ENCODE measurements at regions not wholly inside any gene's neighbourhood (a gene's known extent, or its start where the extent isn't known, plus 50 kb on each side); places are given as distances from the start of the nearest gene placed in this dataset.

- no peak for TF ChIP-seq POLR2A (IDR thresholded peaks at IDR 0.05)
- TF ChIP-seq POLR2AphosphoS5 (IDR thresholded peaks at IDR 0.05) = no peak
- no peak for TF ChIP-seq CTCF (IDR thresholded peaks at IDR 0.05)
- Histone ChIP-seq H3K27ac (no peak overlapping the region), H3K27me3 (replicated peaks; ENCODE audit: insufficient read depth) (no peaks in the 10 kb centered on the region), H3K4me1 (replicated peaks) (peaks cover 4% of the 10 kb centered on the region), H3K4me3 (no peak overlapping the region), H3K9me3 (no peaks in the 10 kb centered on the region), H3K36me3 (no peaks in the 10 kb centered on the region)
- DNase-seq (ENCODE audit: low spot score) = no peak
- intact Hi-C loops (cut with DNase I) = no loop called here
Measured at GRCh38 chr9:19553441-19553840, 144.6 kb downstream of the ACER2 start.

GRCh38 chr9:19552282-19553105 is 143.7 kb downstream of the ACER2 start:
- no peak for DNase-seq (ENCODE audit: low spot score)
- TF ChIP-seq CTCF (IDR thresholded peaks at IDR 0.05) = no peak
- TF ChIP-seq POLR2A (IDR thresholded peaks at IDR 0.05) = no peak
- intact Hi-C loops (cut with DNase I) = no loop called here
- H3K4me1 ChIP-seq (replicated peaks) = peaks cover 4% of the 10 kb centered on the region
- H3K4me3 ChIP-seq = no peak overlapping the region
- no peaks in the 10 kb centered on the region for H3K36me3 ChIP-seq
- H3K27ac ChIP-seq = no peak overlapping the region
- WGBS = 67% methylated on average over 3 of the region's 3 CpGs
- no peaks in the 10 kb centered on the region for H3K9me3 ChIP-seq
- no peaks in the 10 kb centered on the region for H3K27me3 ChIP-seq (replicated peaks; ENCODE audit: insufficient read depth)

GRCh38 chr9:19551124-19551929 is 142.5 kb downstream of the ACER2 start:
- WGBS = 31% methylated on average over 8 of the region's 8 CpGs
- Histone ChIP-seq H3K9me3 (no peaks in the 10 kb centered on the region), H3K4me3 (peak overlapping the region; percentile 1 to 9), H3K36me3 (no peaks in the 10 kb centered on the region), H3K4me1 (replicated peaks) (peaks cover 4% of the 10 kb centered on the region), H3K27me3 (replicated peaks; ENCODE audit: insufficient read depth) (no peaks in the 10 kb centered on the region), H3K27ac (peak overlapping the region; percentile 20 to 32)
- peak; percentile 49 for DNase-seq (ENCODE audit: low spot score)
- intact Hi-C loops (cut with DNase I) = no loop called here
- TF ChIP-seq POLR2A (IDR thresholded peaks at IDR 0.05) (no peak), POLR2AphosphoS5 (IDR thresholded peaks at IDR 0.05) (peak; percentile 65), CTCF (IDR thresholded peaks at IDR 0.05) (peak in 1 of 4 experiments; percentile 19)

- Histone ChIP-seq H3K4me1 (replicated peaks) (peaks cover 4% of the 10 kb centered on the region), H3K4me3 (no peak overlapping the region), H3K27ac (peak overlapping the region in 1 of 2 donors; percentile 32), H3K36me3 (no peaks in the 10 kb centered on the region), H3K9me3 (no peaks in the 10 kb centered on the region), H3K27me3 (replicated peaks; ENCODE audit: insufficient read depth) (no peaks in the 10 kb centered on the region)
- intact Hi-C loops (cut with DNase I) = no loop called here
- 72% methylated on average over 7 of the region's 7 CpGs for WGBS
- no peak for DNase-seq (ENCODE audit: low spot score)
- TF ChIP-seq CTCF (IDR thresholded peaks at IDR 0.05) = no peak
Measured at GRCh38 chr9:19550009-19550408, 141.2 kb downstream of the ACER2 start.

All from prostate gland (tissue), 2 donors.